Neural cell (in vitro differentiated cells): ENCODE measurements at regions not wholly inside any gene's neighbourhood (a gene's known extent, or its start where the extent isn't known, plus 50 kb on each side); places are given as distances from the start of the nearest gene placed in this dataset.

Source experiments
- H2AFZ ChIP-seq: fragments of 200-600, 300-800 bp; sonication (generic), shearing (Covaris generic); 2 replicates; pipeline ENCODE4 v1.6.0; 2014; ENCODE audit warnings: low read depth, mild to moderate bottlenecking, antibody characterized with exemption, low read length, moderate library complexity
- H3F3A ChIP-seq: fragments of 200-600 bp; shearing (Covaris generic); 2 replicates; pipeline ENCODE4 v1.6.1; 2016; ENCODE audit warnings: mild to moderate bottlenecking, moderate library complexity, mixed read lengths, antibody characterized with exemption, low read length; ENCODE audit not compliant: insufficient read depth, poor library complexity, severe bottlenecking
- H3K27ac ChIP-seq: fragments of 200-600, 300-800 bp; sonication (generic), shearing (Covaris generic); 2 replicates; pipeline ENCODE4 v1.5.1; 2014; ENCODE audit warnings: mild to moderate bottlenecking, low read length, moderate library complexity
- H3K27me3 ChIP-seq: fragments of 300-800, 200-600 bp; sonication (generic), shearing (Covaris generic); 2 replicates; pipeline ENCODE4 v1.6.0; 2014; ENCODE audit warnings: mild to moderate bottlenecking, low read depth, low read length, moderate library complexity; ENCODE audit not compliant: insufficient read depth
- H3K36me3 ChIP-seq: fragments of 300-800, 200-600 bp; sonication (generic), shearing (Covaris generic); 2 replicates; pipeline ENCODE4 v1.5.1; 2014; ENCODE audit warnings: mild to moderate bottlenecking, antibody characterized with exemption, low read length, moderate library complexity; ENCODE audit not compliant: insufficient read depth
- H3K4me2 ChIP-seq: fragments of 300-800, 200-600 bp; sonication (generic), shearing (Covaris generic); 2 replicates; pipeline ENCODE4 v1.6.0; 2014; ENCODE audit warnings: mild to moderate bottlenecking, low read length
- H3K4me3 ChIP-seq: fragments of 300-800, 200-600 bp; sonication (generic), shearing (Covaris generic); 2 replicates; pipeline ENCODE4 v1.5.1; 2014; ENCODE audit warnings: mild to moderate bottlenecking, low read length, moderate library complexity
- H3K79me2 ChIP-seq: fragments of 200-600 bp; shearing (Covaris generic); replicated peaks from 2 replicates; pipeline ENCODE4 v1.6.0; 2014; ENCODE audit warnings: mild to moderate bottlenecking, low read length, moderate library complexity; ENCODE audit not compliant: insufficient read depth
- H3K9ac ChIP-seq: fragments of 300-800, 200-600 bp; sonication (generic), shearing (Covaris generic); 2 replicates; pipeline ENCODE4 v1.6.1; 2016; ENCODE audit warnings: mild to moderate bottlenecking, low read length, mixed read lengths
- H3K9me2 ChIP-seq: fragments of 200-600 bp; shearing (Covaris generic); 2 replicates; pipeline ENCODE4 v1.6.1; 2016; ENCODE audit warnings: mild to moderate bottlenecking, low read length, mixed read lengths; ENCODE audit not compliant: insufficient read depth
- H3K9me3 ChIP-seq: fragments of 200-600, 300-800 bp; sonication (generic), shearing (Covaris generic); 2 replicates; pipeline ENCODE4 v1.6.1; 2016; ENCODE audit warnings: mild to moderate bottlenecking, mixed run types, low read length, moderate library complexity, mixed read lengths
- H4K20me1 ChIP-seq: fragments of 200-600 bp; shearing (Covaris generic); 2 replicates; pipeline ENCODE4 v1.6.1; 2016; ENCODE audit warnings: mild to moderate bottlenecking, mixed run types; ENCODE audit not compliant: insufficient read depth
- EP300 ChIP-seq: fragments of 450-650 bp; conservative IDR thresholded peaks from 2 replicates; pipeline ENCODE4 v1.6.1; 2014; ENCODE audit warnings: antibody characterized with exemption, mild to moderate bottlenecking, moderate library complexity; ENCODE audit not compliant: poor library complexity, severe bottlenecking
- EZH2 ChIP-seq: fragments of 200-600, 300-800 bp; shearing (Covaris generic), sonication (generic); IDR thresholded peaks from 2 replicates; pipeline ENCODE4 v1.6.1; 2014; ENCODE audit warnings: antibody characterized with exemption, low read length, borderline replicate concordance, mild to moderate bottlenecking; ENCODE audit not compliant: insufficient read depth, poor library complexity, severe bottlenecking
- MXI1 ChIP-seq: fragments of 450-650 bp; conservative IDR thresholded peaks from 2 replicates; pipeline ENCODE4 v1.6.1; 2014; ENCODE audit warnings: antibody characterized with exemption, mild to moderate bottlenecking; ENCODE audit not compliant: poor library complexity, severe bottlenecking
- POLR2AphosphoS5 ChIP-seq: IDR thresholded peaks from 2 replicates; pipeline ENCODE4 v1.6.1; 2012
- RAD21 ChIP-seq: fragments of 450-650 bp; conservative IDR thresholded peaks from 2 replicates; pipeline ENCODE4 v1.6.1; 2014; ENCODE audit warnings: antibody characterized with exemption, mild to moderate bottlenecking, moderate library complexity
- REST ChIP-seq: IDR thresholded peaks from 2 replicates; pipeline ENCODE4 v1.6.1; 2012; ENCODE audit warnings: borderline replicate concordance
- SMC3 ChIP-seq: fragments of 450-650 bp; conservative IDR thresholded peaks from 2 replicates; pipeline ENCODE4 v1.6.1; 2014; ENCODE audit warnings: antibody characterized with exemption, mild to moderate bottlenecking, moderate library complexity; ENCODE audit not compliant: poor library complexity
- TAF1 ChIP-seq: IDR thresholded peaks from 2 replicates; pipeline ENCODE4 v1.6.1; 2012; ENCODE audit warnings: low read depth
- TF ChIP-seq, protein P1 (sequence below): fragments of 450-650 bp; IDR thresholded peaks from 2 replicates; pipeline ENCODE4 v1.5.1; 2014; ENCODE audit warnings: antibody characterized with exemption, mild to moderate bottlenecking, moderate library complexity; ENCODE audit not compliant: poor library complexity, severe bottlenecking

DNA sequence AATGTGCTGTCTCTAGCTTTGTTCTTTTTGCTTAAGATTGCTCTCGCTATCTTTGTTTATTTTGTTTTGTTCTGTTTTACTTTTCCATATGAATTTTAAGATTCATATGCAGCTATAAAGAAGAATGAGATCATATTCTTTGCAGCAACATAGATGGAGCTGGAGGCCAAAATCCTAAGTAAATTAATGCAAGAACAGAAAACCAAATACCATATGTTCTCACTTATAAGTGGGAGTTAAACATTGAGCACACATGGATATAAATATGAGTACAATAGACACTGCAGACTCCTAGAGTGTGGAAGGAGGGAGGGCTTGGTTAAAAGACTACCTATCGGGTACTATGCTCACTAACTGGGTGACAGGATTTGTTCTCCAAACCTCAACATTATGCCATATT is 237.8 kb downstream of the TRAM1L1 start:
- Histone ChIP-seq H3K27ac (no peak overlapping the region), H3K36me3 (no peaks in the 10 kb centered on the region), H3F3A (no peaks in the 10 kb centered on the region), H3K27me3 (no peaks in the 10 kb centered on the region), H3K4me2 (no peak overlapping the region), H3K79me2 (no peaks in the 10 kb centered on the region), H3K9ac (no peak overlapping the region), H3K4me3 (no peak overlapping the region), H2AFZ (no peak overlapping the region), H4K20me1 (no peaks in the 10 kb centered on the region), H3K9me3 (no peaks in the 10 kb centered on the region), H3K9me2 (no peaks in the 10 kb centered on the region)
- TF ChIP-seq SMC3 (no peak), EP300 (no peak), POLR2AphosphoS5 (no peak), MXI1 (no peak), EZH2 (no peak), REST (no peak), RAD21 (no peak), TAF1 (no peak)
- TF ChIP-seq, protein P1, sequence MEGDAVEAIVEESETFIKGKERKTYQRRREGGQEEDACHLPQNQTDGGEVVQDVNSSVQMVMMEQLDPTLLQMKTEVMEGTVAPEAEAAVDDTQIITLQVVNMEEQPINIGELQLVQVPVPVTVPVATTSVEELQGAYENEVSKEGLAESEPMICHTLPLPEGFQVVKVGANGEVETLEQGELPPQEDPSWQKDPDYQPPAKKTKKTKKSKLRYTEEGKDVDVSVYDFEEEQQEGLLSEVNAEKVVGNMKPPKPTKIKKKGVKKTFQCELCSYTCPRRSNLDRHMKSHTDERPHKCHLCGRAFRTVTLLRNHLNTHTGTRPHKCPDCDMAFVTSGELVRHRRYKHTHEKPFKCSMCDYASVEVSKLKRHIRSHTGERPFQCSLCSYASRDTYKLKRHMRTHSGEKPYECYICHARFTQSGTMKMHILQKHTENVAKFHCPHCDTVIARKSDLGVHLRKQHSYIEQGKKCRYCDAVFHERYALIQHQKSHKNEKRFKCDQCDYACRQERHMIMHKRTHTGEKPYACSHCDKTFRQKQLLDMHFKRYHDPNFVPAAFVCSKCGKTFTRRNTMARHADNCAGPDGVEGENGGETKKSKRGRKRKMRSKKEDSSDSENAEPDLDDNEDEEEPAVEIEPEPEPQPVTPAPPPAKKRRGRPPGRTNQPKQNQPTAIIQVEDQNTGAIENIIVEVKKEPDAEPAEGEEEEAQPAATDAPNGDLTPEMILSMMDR: no peak

DNA sequence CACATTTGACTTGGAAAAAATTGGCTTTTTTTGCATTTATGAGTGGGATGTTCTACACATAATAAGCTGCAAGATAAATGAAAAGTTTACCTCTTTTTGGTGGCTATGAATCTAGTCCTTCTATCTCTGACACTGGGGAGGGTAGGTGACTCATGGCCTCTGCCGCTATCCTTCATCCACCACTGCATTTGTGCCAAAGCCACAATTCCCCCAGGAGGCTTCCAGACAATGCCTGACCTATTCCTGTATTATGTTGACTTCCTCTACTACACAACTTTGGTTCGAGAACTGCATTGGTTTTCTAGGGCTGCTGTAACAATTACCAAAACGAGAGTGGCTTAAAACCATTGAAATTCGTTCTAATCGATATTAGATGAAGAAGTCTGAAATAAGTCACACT is 245.6 kb downstream of the TRAM1L1 start:
- Histone ChIP-seq H2AFZ (no peak overlapping the region), H3K79me2 (no peaks in the 10 kb centered on the region), H3K9me3 (no peaks in the 10 kb centered on the region), H3F3A (no peaks in the 10 kb centered on the region), H3K4me3 (no peak overlapping the region), H3K9ac (no peak overlapping the region), H3K27ac (no peak overlapping the region), H3K27me3 (no peaks in the 10 kb centered on the region), H4K20me1 (no peaks in the 10 kb centered on the region), H3K9me2 (no peaks in the 10 kb centered on the region), H3K36me3 (no peaks in the 10 kb centered on the region), H3K4me2 (no peak overlapping the region)
- TF ChIP-seq POLR2AphosphoS5 (no peak), TAF1 (no peak), REST (no peak), EP300 (no peak), SMC3 (no peak), EZH2 (no peak), RAD21 (no peak), MXI1 (no peak)
- TF ChIP-seq, protein P1: no peak
